IMR-90 (cell line): ENCODE measurements at regions not wholly inside any gene's neighbourhood (a gene's known extent, or its start where the extent isn't known, plus 50 kb on each side); places are given as distances from the start of the nearest gene placed in this dataset.

Experiments used
- ATAC-seq: fragments of 200-7000 bp; cut with Tn5 transposase; 2 replicates; pipeline ENCODE4 v1.9.1; 2020; ENCODE audit warnings: low read depth, mild to moderate bottlenecking, moderate library complexity
- BruUV-seq: library from RNA; stranded (reverse); fragments of 400-500 nt; replicated peaks from 2 replicates; lab custom pipeline; 2021; lab: Mats Ljungman, UMichigan
- CTCF ChIA-PET: fragments of 300-600 bp; formaldehyde crosslinking; extraction: SDS; loops from one replicate; lab custom pipeline; 2021; ENCODE audit warnings: antibody characterized with exemption; lab: Yijun Ruan, JAX
- POLR2A ChIA-PET: fragments of 300-600 bp; sonication (Branson Sonifier 250); formaldehyde crosslinking; loops from one replicate; lab custom pipeline; 2022; ENCODE audit warnings: antibody characterized with exemption; ENCODE audit not compliant: unreplicated experiment; lab: Charles Lee
- DNase-seq: peaks from one replicate; pipeline ENCODE4 v3.0.0; 2013
- H2AFZ ChIP-seq: replicated peaks from 2 replicates; pipeline ENCODE3; 2013; ENCODE audit warnings: low read length, mild to moderate bottlenecking; ENCODE audit not compliant: poor library complexity
- H2AK5ac ChIP-seq: 2 replicates; pipeline ENCODE4 v1.6.1; 2013; ENCODE audit warnings: low read depth, low read length, inconsistent platforms
- H2AK9ac ChIP-seq: replicated peaks from 2 replicates; pipeline ENCODE3; 2013; ENCODE audit warnings: mild to moderate bottlenecking, low read depth, low read length, moderate library complexity; ENCODE audit not compliant: poor library complexity
- H2BK120ac ChIP-seq: 2 replicates; pipeline ENCODE4 v1.6.1; 2013; ENCODE audit warnings: low read depth, low read length, inconsistent platforms
- H2BK15ac ChIP-seq: 3 replicates; pipeline ENCODE4 v1.6.1; 2013; ENCODE audit warnings: low read depth, low read length, inconsistent platforms
- H2BK20ac ChIP-seq: 2 replicates; pipeline ENCODE4 v1.6.1; 2013; ENCODE audit warnings: low read depth, mild to moderate bottlenecking, inconsistent platforms, low read length, moderate library complexity
- H2BK5ac ChIP-seq: 2 replicates; pipeline ENCODE4 v1.6.1; 2013; ENCODE audit warnings: mild to moderate bottlenecking, low read depth, low read length, inconsistent platforms; ENCODE audit not compliant: poor library complexity, severe bottlenecking
- H3K14ac ChIP-seq: replicated peaks from 2 replicates; pipeline ENCODE4 v1.6.1; 2013; ENCODE audit warnings: low read depth, low read length, inconsistent platforms
- H3K18ac ChIP-seq: 2 replicates; pipeline ENCODE4 v1.6.1; 2013; ENCODE audit warnings: low read depth, low read length, control low read depth
- H3K23ac ChIP-seq: 2 replicates; pipeline ENCODE4 v1.6.1; 2013; ENCODE audit warnings: low read depth, low read length, inconsistent platforms
- H3K27ac ChIP-seq: 2 replicates; pipeline ENCODE4 v1.5.1; 2013; ENCODE audit warnings: mild to moderate bottlenecking, control low read depth, low read length; ENCODE audit not compliant: insufficient read depth
- H3K27me3 ChIP-seq: 2 replicates; pipeline ENCODE4 v1.6.1; 2013; ENCODE audit warnings: low read length; ENCODE audit not compliant: control insufficient read depth, insufficient read depth
- H3K36me3 ChIP-seq: 2 replicates; pipeline ENCODE4 v1.6.1; 2013; ENCODE audit warnings: low read length, mixed read lengths; ENCODE audit not compliant: control insufficient read depth, insufficient read depth
- H3K4ac ChIP-seq: 2 replicates; pipeline ENCODE4 v1.6.1; 2013; ENCODE audit warnings: low read depth, low read length, inconsistent platforms
- H3K4me1 ChIP-seq: 2 replicates; pipeline ENCODE4 v1.6.1; 2013; ENCODE audit warnings: low read length, mixed read lengths; ENCODE audit not compliant: control insufficient read depth, insufficient read depth
- H3K4me2 ChIP-seq: 2 replicates; pipeline ENCODE4 v1.6.1; 2013; ENCODE audit warnings: low read depth, mild to moderate bottlenecking, control low read depth, low read length, moderate library complexity
- H3K4me3 ChIP-seq: 2 replicates; pipeline ENCODE4 v1.5.1; 2013; ENCODE audit warnings: low read depth, mild to moderate bottlenecking, control low read depth, low read length, moderate library complexity; ENCODE audit not compliant: insufficient read depth
- H3K56ac ChIP-seq: 2 replicates; pipeline ENCODE4 v1.6.1; 2013; ENCODE audit warnings: low read length, inconsistent platforms; ENCODE audit not compliant: insufficient read depth; ENCODE audit errors: extremely low read depth
- H3K79me1 ChIP-seq, 2 experiments: 2 replicates each; pipeline ENCODE4 v1.6.1; 2013; ENCODE audit warnings: low read length in 2 of 2, inconsistent platforms in 1 of 2, low read depth in 1 of 2
- H3K9ac ChIP-seq: 2 replicates; pipeline ENCODE4 v1.6.1; 2013; ENCODE audit warnings: low read depth, low read length, control low read depth
- H3K9me1 ChIP-seq: 2 replicates; pipeline ENCODE4 v1.6.1; 2013; ENCODE audit warnings: low read length, inconsistent platforms; ENCODE audit not compliant: insufficient read depth
- H3K9me3 ChIP-seq: 2 replicates; pipeline ENCODE4 v1.6.1; 2013; ENCODE audit warnings: low read length; ENCODE audit not compliant: control insufficient read depth, insufficient read depth
- H4K20me1 ChIP-seq: 2 replicates; pipeline ENCODE4 v1.6.1; 2013; ENCODE audit warnings: low read length, inconsistent platforms; ENCODE audit not compliant: insufficient read depth
- H4K5ac ChIP-seq: 2 replicates; pipeline ENCODE4 v1.6.1; 2013; ENCODE audit warnings: mild to moderate bottlenecking, low read depth, low read length, control low read depth
- H4K8ac ChIP-seq, 2 experiments: 2 replicates each; pipeline ENCODE4 v1.6.1; 2013; ENCODE audit warnings: low read depth in 2 of 2, low read length in 2 of 2, control low read depth in 1 of 2, inconsistent platforms in 1 of 2
- H4K91ac ChIP-seq: 2 replicates; pipeline ENCODE4 v1.6.1; 2013; ENCODE audit warnings: low read depth, low read length, inconsistent platforms; ENCODE audit not compliant: insufficient read depth
- BHLHE40 ChIP-seq: fragments of 150-350 bp; IDR thresholded peaks from 2 replicates; pipeline ENCODE4 v1.6.1; 2016; ENCODE audit warnings: mild to moderate bottlenecking, low read depth, low read length
- CEBPB ChIP-seq: IDR thresholded peaks from 2 replicates; pipeline ENCODE4 v1.6.1; 2012; ENCODE audit warnings: low read depth, low read length, improper control_type of control experiment
- CHD1 ChIP-seq: IDR thresholded peaks from 2 replicates; pipeline ENCODE4 v1.6.1; 2012; ENCODE audit warnings: low read depth, low read length, improper control_type of control experiment
- CTCF ChIP-seq: conservative IDR thresholded peaks from 2 replicates; pipeline ENCODE4 v1.5.1; 2012; ENCODE audit warnings: mild to moderate bottlenecking, low read depth, low read length, improper control_type of control experiment
- ELK1 ChIP-seq: fragments of 150-350 bp; IDR thresholded peaks from 2 replicates; pipeline ENCODE4 v1.6.1; 2016; ENCODE audit warnings: low read depth, mild to moderate bottlenecking, low read length, moderate library complexity, borderline replicate concordance
- FOS ChIP-seq: fragments of 150-350 bp; IDR thresholded peaks from 2 replicates; pipeline ENCODE4 v1.6.1; 2016; ENCODE audit warnings: low read depth, low read length
- MAFK ChIP-seq: IDR thresholded peaks from 2 replicates; pipeline ENCODE4 v1.6.1; 2012; ENCODE audit warnings: low read depth, low read length, improper control_type of control experiment
- MAZ ChIP-seq: IDR thresholded peaks from 2 replicates; pipeline ENCODE4 v1.6.1; 2012; ENCODE audit warnings: low read depth, mild to moderate bottlenecking, low read length, improper control_type of control experiment, moderate library complexity, borderline replicate concordance
- MXI1 ChIP-seq: IDR thresholded peaks from 2 replicates; pipeline ENCODE4 v1.6.1; 2012; ENCODE audit warnings: low read depth, mild to moderate bottlenecking, low read length, moderate library complexity, borderline replicate concordance
- NFE2L2 ChIP-seq: fragments of 150-350 bp; IDR thresholded peaks from 2 replicates; pipeline ENCODE4 v1.6.1; 2016; ENCODE audit warnings: low read depth, mild to moderate bottlenecking, low read length
- RAD21 ChIP-seq: IDR thresholded peaks from 2 replicates; pipeline ENCODE4 v1.6.1; 2012; ENCODE audit warnings: low read length, improper control_type of control experiment
- RCOR1 ChIP-seq: IDR thresholded peaks from 2 replicates; pipeline ENCODE4 v1.6.1; 2012; ENCODE audit warnings: mild to moderate bottlenecking, low read length, improper control_type of control experiment; ENCODE audit not compliant: insufficient replicate concordance
- RFX5 ChIP-seq: IDR thresholded peaks from 2 replicates; pipeline ENCODE4 v1.8.0; 2012; ENCODE audit warnings: low read depth, mild to moderate bottlenecking, low read length, moderate library complexity
- SMC3 ChIP-seq: fragments of 150-350 bp; IDR thresholded peaks from 2 replicates; pipeline ENCODE4 v1.6.1; 2016; ENCODE audit warnings: low read depth, mild to moderate bottlenecking, antibody characterized with exemption, low read length, moderate library complexity
- USF2 ChIP-seq: fragments of 150-350 bp; IDR thresholded peaks from 2 replicates; pipeline ENCODE4 v1.6.1; 2017; ENCODE audit warnings: mild to moderate bottlenecking, antibody characterized with exemption, low read length, low read depth
- WGBS, 2 experiments: methylation state at CpG; one replicate each; pipeline versions ENCODE4 v1.1.5 to v1.1.7; 2013; ENCODE audit warnings: missing lambda C conversion rate in 2 of 2; ENCODE audit not compliant: insufficient read length in 1 of 2; ENCODE audit errors: extremely low coverage in 2 of 2; 5-methylcytosine and 5-hydroxymethylcytosine counted together
- dilution Hi-C: fragments of 300-500 bp; cut with HindIII; formaldehyde crosslinking; loops from one replicate; pipeline ENCODE4 v1.14.3; 2018; ENCODE audit warnings: low sequenced_read_pairs; ENCODE audit not compliant: unreplicated experiment
- in situ Hi-C: fragments of 300-500 bp; cut with MboI; formaldehyde crosslinking; loops from 3 replicates; pipeline ENCODE4 v1.14.3; 2019; ENCODE audit warnings: low sequenced_read_pairs, inconsistent platforms, mixed read lengths
- intact Hi-C: fragments of 100-400 bp; cut with micrococcal nuclease; formaldehyde crosslinking; loops from 2 replicates; pipeline ENCODE4 v1.10.0; 2022

- no TSS peak for BruUV-seq
- Histone ChIP-seq H3K79me1 (no peaks in the 10 kb centered on the region), H2BK15ac (no peak overlapping the region), H3K4me2 (no peak overlapping the region), H3K56ac (no peak overlapping the region), H3K4me1 (no peaks in the 10 kb centered on the region), H3K9ac (no peak overlapping the region), H3K27me3 (no peaks in the 10 kb centered on the region), H3K27ac (no peak overlapping the region), H3K4me3 (no peak overlapping the region), H3K9me1 (no peaks in the 10 kb centered on the region), H2AFZ (no peak overlapping the region), H2AK5ac (no peak overlapping the region), H3K23ac (no peak overlapping the region), H4K20me1 (no peaks in the 10 kb centered on the region), H3K9me3 (no peaks in the 10 kb centered on the region), H4K8ac (no peak overlapping the region), H4K5ac (no peak overlapping the region), H2AK9ac (no peak overlapping the region), H2BK20ac (no peak overlapping the region), H2BK5ac (no peak overlapping the region), H2BK120ac (no peak overlapping the region), H3K4ac (no peak overlapping the region), H4K91ac (no peak overlapping the region), H3K14ac (no peak overlapping the region), H3K36me3 (no peaks in the 10 kb centered on the region), H3K18ac (no peak overlapping the region)
- intact Hi-C loops (loop anchor here (5.0 kb wide), 1 partner anchor 51 kb away; no protein-coding TSS in a partner anchor), dilution Hi-C loops (no loop called here), in situ Hi-C loops (no loop called here)
- ATAC-seq (no peak), DNase-seq (no peak)
- no CpG with 5 or more reads among the region's 3 CpGs for WGBS, 2 experiments
- TF ChIP-seq CEBPB (no peak), SMC3 (no peak), RCOR1 (no peak), MXI1 (no peak), RFX5 (no peak), CTCF (no peak), MAFK (no peak), MAZ (no peak), ELK1 (no peak), FOS (no peak), RAD21 (no peak), BHLHE40 (no peak), USF2 (no peak), CHD1 (no peak), NFE2L2 (no peak)
- ChIA-PET POLR2A (interaction anchor here (0.7 kb wide), 1 partner anchor 14 kb away, joined by 5 read pairs; no protein-coding TSS in a partner anchor), CTCF (interaction anchor here (0.6 kb wide), 1 partner anchor 44 kb away, joined by 3 read pairs; no protein-coding TSS in a partner anchor)
These were observed 152.0 kb upstream of the ZNF92 start for GRCh38 chr7:65221683-65222082.
